ENCODE measurements at regions not wholly inside any gene's neighbourhood (a gene's known extent, or its start where the extent isn't known, plus 50 kb on each side); places are given as distances from the start of the nearest gene placed in this dataset.

DNA sequence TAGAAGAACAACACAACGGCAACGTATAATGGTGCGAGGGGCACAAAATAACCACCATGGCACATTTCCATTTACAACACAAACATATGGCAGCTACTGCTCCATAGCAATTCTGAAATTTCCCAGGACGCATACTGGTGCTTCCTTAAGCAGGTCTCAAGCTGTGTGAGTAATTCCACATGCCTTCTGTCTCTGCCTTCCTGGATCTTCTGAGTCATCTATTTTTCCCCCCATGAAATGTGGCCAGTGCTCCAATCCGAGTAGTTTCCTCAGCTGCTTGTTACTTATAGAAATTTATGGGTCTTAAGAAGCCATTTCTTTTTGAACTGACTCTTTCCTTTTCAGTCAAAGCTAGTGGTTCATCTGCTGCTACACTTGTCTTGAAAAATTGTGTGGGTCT lies 256.6 kb upstream of the KLF6 start:
- TF ChIP-seq, protein P1, sequence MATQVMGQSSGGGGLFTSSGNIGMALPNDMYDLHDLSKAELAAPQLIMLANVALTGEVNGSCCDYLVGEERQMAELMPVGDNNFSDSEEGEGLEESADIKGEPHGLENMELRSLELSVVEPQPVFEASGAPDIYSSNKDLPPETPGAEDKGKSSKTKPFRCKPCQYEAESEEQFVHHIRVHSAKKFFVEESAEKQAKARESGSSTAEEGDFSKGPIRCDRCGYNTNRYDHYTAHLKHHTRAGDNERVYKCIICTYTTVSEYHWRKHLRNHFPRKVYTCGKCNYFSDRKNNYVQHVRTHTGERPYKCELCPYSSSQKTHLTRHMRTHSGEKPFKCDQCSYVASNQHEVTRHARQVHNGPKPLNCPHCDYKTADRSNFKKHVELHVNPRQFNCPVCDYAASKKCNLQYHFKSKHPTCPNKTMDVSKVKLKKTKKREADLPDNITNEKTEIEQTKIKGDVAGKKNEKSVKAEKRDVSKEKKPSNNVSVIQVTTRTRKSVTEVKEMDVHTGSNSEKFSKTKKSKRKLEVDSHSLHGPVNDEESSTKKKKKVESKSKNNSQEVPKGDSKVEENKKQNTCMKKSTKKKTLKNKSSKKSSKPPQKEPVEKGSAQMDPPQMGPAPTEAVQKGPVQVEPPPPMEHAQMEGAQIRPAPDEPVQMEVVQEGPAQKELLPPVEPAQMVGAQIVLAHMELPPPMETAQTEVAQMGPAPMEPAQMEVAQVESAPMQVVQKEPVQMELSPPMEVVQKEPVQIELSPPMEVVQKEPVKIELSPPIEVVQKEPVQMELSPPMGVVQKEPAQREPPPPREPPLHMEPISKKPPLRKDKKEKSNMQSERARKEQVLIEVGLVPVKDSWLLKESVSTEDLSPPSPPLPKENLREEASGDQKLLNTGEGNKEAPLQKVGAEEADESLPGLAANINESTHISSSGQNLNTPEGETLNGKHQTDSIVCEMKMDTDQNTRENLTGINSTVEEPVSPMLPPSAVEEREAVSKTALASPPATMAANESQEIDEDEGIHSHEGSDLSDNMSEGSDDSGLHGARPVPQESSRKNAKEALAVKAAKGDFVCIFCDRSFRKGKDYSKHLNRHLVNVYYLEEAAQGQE (IDR thresholded peaks at IDR 0.05; ENCODE audit: low read depth): no peak
- TF ChIP-seq YY1 (IDR thresholded peaks at IDR 0.05; ENCODE audit: low read depth) (no peak), RAD21 (IDR thresholded peaks at IDR 0.05; ENCODE audit: low read depth) (no peak), CEBPB (IDR thresholded peaks at IDR 0.05) (no peak), CREB1 (IDR thresholded peaks at IDR 0.05; ENCODE audit: low read depth) (no peak), EGR1 (IDR thresholded peaks at IDR 0.05) (no peak)
- TF ChIP-seq, protein P2, sequence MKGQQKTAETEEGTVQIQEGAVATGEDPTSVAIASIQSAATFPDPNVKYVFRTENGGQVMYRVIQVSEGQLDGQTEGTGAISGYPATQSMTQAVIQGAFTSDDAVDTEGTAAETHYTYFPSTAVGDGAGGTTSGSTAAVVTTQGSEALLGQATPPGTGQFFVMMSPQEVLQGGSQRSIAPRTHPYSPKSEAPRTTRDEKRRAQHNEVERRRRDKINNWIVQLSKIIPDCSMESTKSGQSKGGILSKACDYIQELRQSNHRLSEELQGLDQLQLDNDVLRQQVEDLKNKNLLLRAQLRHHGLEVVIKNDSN (IDR thresholded peaks at IDR 0.05): no peak

DNA sequence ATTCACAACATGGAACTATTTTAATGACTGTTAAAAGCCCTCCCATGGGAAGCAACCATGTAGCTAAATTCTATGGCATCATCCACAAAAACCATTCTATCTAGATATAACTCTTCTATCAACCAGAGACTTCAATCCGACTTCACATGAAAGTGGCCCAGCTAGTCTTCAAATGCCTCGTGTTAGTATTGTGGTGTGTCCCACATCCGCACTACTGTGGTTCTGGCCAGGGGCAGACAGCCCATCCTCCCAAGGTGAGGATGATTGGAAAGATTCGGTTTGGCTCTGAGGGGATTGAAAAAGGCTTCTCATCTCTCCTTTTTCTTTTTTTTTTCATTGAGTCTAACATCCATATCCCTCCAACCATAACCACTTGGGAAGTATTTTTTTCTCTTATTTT lies 253.0 kb upstream of the KLF6 start:
- TF ChIP-seq CEBPB (IDR thresholded peaks at IDR 0.05) (no peak), TAF1 (IDR thresholded peaks at IDR 0.05; ENCODE audit: low read depth) (no peak), TCF12 (IDR thresholded peaks at IDR 0.05; ENCODE audit: low read depth) (no peak), NFIC (IDR thresholded peaks at IDR 0.05) (no peak), ZBTB7A (IDR thresholded peaks at IDR 0.05; ENCODE audit: low read depth) (no peak), YY1 (IDR thresholded peaks at IDR 0.05; ENCODE audit: low read depth) (no peak), EP300 (IDR thresholded peaks at IDR 0.05; ENCODE audit: borderline replicate concordance) (no peak), EGR1 (IDR thresholded peaks at IDR 0.05) (no peak), TEAD4 (IDR thresholded peaks at IDR 0.05) (no peak), CREB1 (IDR thresholded peaks at IDR 0.05; ENCODE audit: low read depth) (no peak), FOXM1 (IDR thresholded peaks at IDR 0.05; ENCODE audit: borderline replicate concordance, low read depth) (no peak), RAD21 (IDR thresholded peaks at IDR 0.05; ENCODE audit: low read depth) (no peak)
- TF ChIP-seq, protein P3, sequence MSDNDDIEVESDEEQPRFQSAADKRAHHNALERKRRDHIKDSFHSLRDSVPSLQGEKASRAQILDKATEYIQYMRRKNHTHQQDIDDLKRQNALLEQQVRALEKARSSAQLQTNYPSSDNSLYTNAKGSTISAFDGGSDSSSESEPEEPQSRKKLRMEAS (IDR thresholded peaks at IDR 0.05): no peak
- TF ChIP-seq, protein P1 (IDR thresholded peaks at IDR 0.05; ENCODE audit: low read depth): no peak
- TF ChIP-seq, protein P2 (IDR thresholded peaks at IDR 0.05): no peak

DNA sequence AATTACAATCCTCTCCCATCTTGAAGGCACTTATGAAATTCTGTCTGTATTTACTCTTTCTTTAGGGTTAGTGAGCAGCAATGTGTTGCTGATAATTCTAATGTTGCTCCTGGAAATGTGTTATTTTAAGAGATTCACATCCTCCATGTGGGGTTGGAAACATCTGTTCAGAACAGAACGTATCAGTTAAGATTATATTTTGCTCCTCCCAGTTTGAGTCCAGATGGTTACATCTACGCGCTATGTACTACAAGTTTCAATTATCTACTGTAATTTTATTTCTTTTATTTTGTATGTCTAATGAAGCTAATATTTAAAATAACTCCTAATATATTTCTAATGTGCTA lies 250.6 kb upstream of the KLF6 start:
- TF ChIP-seq, protein P2 (IDR thresholded peaks at IDR 0.05): no peak
- TF ChIP-seq YY1 (IDR thresholded peaks at IDR 0.05; ENCODE audit: low read depth): no peak
- TF ChIP-seq CREB1 (IDR thresholded peaks at IDR 0.05; ENCODE audit: low read depth): no peak
- TF ChIP-seq, protein P3 (IDR thresholded peaks at IDR 0.05): no peak
- no peak for TF ChIP-seq EP300 (IDR thresholded peaks at IDR 0.05; ENCODE audit: borderline replicate concordance)
- TF ChIP-seq TCF12 (IDR thresholded peaks at IDR 0.05; ENCODE audit: low read depth): no peak
- no peak for TF ChIP-seq ZBTB7A (IDR thresholded peaks at IDR 0.05; ENCODE audit: low read depth)
- no peak for TF ChIP-seq NFIC (IDR thresholded peaks at IDR 0.05)
- TF ChIP-seq RAD21 (IDR thresholded peaks at IDR 0.05; ENCODE audit: low read depth): no peak
- TF ChIP-seq EGR1 (IDR thresholded peaks at IDR 0.05): no peak
- no peak for TF ChIP-seq CEBPB (IDR thresholded peaks at IDR 0.05)
- no peak for TF ChIP-seq FOXM1 (IDR thresholded peaks at IDR 0.05; ENCODE audit: borderline replicate concordance, low read depth)
- no peak for TF ChIP-seq TEAD4 (IDR thresholded peaks at IDR 0.05)
- no peak for TF ChIP-seq TAF1 (IDR thresholded peaks at IDR 0.05; ENCODE audit: low read depth)
- TF ChIP-seq, protein P1 (IDR thresholded peaks at IDR 0.05; ENCODE audit: low read depth): no peak

DNA sequence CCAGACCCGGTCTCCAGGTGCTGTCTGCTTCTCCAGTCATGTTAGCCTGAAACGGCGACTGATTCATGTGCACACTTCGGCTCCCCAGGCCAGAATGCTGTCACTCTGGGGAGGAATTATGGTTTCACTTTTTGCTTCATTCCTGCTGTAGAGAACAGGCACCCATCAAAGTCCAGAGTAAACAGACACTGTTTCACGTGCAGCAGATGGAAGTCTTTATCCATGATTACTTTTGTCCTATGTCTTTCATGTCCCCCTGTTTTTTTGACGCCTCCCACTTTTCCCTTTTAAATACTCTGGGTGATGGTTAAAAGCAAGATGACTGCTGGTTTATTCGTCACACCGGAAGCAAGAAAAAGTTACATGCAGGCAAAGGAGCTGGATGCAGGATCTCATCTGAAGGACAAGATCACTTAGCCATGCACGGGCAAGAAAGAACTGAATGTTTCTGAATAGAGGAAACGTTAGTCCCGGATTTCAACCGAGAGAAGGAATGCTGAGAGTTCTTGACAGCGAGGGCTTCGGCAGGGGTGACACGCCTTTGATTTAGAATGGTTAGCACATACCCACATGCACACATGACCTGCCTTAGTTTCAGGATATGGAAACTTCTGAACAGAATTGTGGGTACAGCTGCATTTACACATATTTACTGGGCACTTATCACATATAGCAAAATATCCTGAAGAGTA lies 250.0 kb upstream of the KLF6 start:
- TF ChIP-seq YY1 (IDR thresholded peaks at IDR 0.05; ENCODE audit: low read depth) (no peak), TCF12 (IDR thresholded peaks at IDR 0.05; ENCODE audit: low read depth) (no peak), TAF1 (IDR thresholded peaks at IDR 0.05; ENCODE audit: low read depth) (no peak), RAD21 (IDR thresholded peaks at IDR 0.05; ENCODE audit: low read depth) (no peak), FOXM1 (IDR thresholded peaks at IDR 0.05; ENCODE audit: borderline replicate concordance, low read depth) (no peak), EGR1 (IDR thresholded peaks at IDR 0.05) (no peak), NFIC (IDR thresholded peaks at IDR 0.05) (no peak), CEBPB (IDR thresholded peaks at IDR 0.05) (no peak), ZBTB7A (IDR thresholded peaks at IDR 0.05; ENCODE audit: low read depth) (no peak), TEAD4 (IDR thresholded peaks at IDR 0.05) (no peak), CREB1 (IDR thresholded peaks at IDR 0.05; ENCODE audit: low read depth) (no peak), EP300 (IDR thresholded peaks at IDR 0.05; ENCODE audit: borderline replicate concordance) (no peak)
- TF ChIP-seq, protein P1 (IDR thresholded peaks at IDR 0.05; ENCODE audit: low read depth): no peak
- TF ChIP-seq, protein P2 (IDR thresholded peaks at IDR 0.05): no peak
- TF ChIP-seq, protein P3 (IDR thresholded peaks at IDR 0.05): no peak

Data from Ishikawa (cell line).